Fibroblast of villous mesenchyme (primary cell): ENCODE measurements at regions not wholly inside any gene's neighbourhood (a gene's known extent, or its start where the extent isn't known, plus 50 kb on each side); places are given as distances from the start of the nearest gene placed in this dataset.
A peak's percentile ranks its signal among the peaks of the same experiment; 100 is the strongest.

Experiments
- DNase-seq: peaks from one replicate; pipeline ENCODE4 v3.0.0-alpha.2; 2010; ENCODE audit warnings: low read depth
- H3K4me3 ChIP-seq: 2 replicates; pipeline ENCODE4 v1.5.1; 2011; ENCODE audit warnings: low read depth, mild to moderate bottlenecking, low read length
- TF ChIP-seq, protein P1 (sequence below): IDR thresholded peaks from 2 replicates; pipeline ENCODE4 v1.5.1; 2012; ENCODE audit warnings: low read depth, mild to moderate bottlenecking, low read length; ENCODE audit not compliant: insufficient read depth

- TF ChIP-seq, protein P1, sequence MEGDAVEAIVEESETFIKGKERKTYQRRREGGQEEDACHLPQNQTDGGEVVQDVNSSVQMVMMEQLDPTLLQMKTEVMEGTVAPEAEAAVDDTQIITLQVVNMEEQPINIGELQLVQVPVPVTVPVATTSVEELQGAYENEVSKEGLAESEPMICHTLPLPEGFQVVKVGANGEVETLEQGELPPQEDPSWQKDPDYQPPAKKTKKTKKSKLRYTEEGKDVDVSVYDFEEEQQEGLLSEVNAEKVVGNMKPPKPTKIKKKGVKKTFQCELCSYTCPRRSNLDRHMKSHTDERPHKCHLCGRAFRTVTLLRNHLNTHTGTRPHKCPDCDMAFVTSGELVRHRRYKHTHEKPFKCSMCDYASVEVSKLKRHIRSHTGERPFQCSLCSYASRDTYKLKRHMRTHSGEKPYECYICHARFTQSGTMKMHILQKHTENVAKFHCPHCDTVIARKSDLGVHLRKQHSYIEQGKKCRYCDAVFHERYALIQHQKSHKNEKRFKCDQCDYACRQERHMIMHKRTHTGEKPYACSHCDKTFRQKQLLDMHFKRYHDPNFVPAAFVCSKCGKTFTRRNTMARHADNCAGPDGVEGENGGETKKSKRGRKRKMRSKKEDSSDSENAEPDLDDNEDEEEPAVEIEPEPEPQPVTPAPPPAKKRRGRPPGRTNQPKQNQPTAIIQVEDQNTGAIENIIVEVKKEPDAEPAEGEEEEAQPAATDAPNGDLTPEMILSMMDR = no peak
- DNase-seq = no peak
- no peak overlapping the region for H3K4me3 ChIP-seq
These were observed 1136.4 kb upstream of the CDH2 start for GRCh38 chr18:29313312-29313711.

- TF ChIP-seq, protein P1 = no peak
- DNase-seq = no peak
- H3K4me3 ChIP-seq = no peak overlapping the region
These were observed 1134.7 kb upstream of the CDH2 start for GRCh38 chr18:29311580-29311979.

DNA sequence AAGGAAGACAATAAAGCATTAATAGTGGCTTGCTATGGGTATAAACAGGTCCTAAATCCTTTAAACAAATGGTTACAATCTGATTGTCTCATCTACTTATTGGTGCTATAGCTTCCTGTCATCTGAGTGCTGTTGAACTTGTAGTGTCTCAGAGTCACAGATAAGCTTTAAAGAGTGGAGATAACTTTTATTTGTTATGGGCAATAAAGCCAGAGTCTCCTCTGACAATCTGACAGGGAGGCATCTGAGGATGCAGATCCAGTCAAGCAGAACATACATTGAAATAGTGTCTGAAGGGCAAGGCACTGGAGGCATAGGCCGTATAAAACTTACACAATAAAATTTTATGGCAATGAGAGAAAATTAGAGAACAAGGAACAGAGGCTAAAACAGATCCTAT is 1132.4 kb upstream of the CDH2 start:
- DNase-seq = peak; percentile 5
- TF ChIP-seq, protein P1 = no peak

GRCh38 chr18:29307982-29308381 is 1131.1 kb upstream of the CDH2 start:
- H3K4me3 ChIP-seq = no peak overlapping the region
- no peak for DNase-seq
- TF ChIP-seq, protein P1 = no peak

More for the DNA sequence above, 1132.4 kb upstream of the CDH2 start:
- H3K4me3 ChIP-seq = no peak overlapping the region

DNA sequence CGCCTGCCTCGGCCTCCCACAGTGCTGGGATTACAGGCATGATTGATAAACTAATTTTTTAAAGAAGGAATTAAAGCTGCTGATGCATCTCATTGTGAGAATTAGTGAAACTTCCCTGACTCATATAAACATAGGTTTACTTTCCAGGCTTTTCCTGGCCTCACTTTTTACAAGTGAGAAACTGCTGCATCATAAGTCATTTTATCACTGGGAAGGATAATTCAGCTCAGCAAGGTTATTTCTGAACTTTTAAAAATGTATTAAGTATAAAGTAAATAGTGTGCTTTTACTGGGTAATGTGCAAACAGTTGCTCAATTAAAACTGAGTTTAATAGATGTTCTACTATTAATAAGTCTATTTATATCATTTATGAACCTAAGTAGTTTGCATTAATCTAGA is 1130.3 kb upstream of the CDH2 start:
- TF ChIP-seq, protein P1 = no peak
- no peak overlapping the region for H3K4me3 ChIP-seq
- DNase-seq = peak; percentile 56

GRCh38 chr18:29305516-29305915 is 1128.6 kb upstream of the CDH2 start:
- no peak for DNase-seq
- no peak overlapping the region for H3K4me3 ChIP-seq
- TF ChIP-seq, protein P1 = no peak

- H3K4me3 ChIP-seq = no peak overlapping the region
- DNase-seq = no peak
- TF ChIP-seq, protein P1 = no peak
These were observed 1124.1 kb upstream of the CDH2 start for GRCh38 chr18:29301048-29301447.
